ENCODE measurements at regions not wholly inside any gene's neighbourhood (a gene's known extent, or its start where the extent isn't known, plus 50 kb on each side); places are given as distances from the start of the nearest gene placed in this dataset.
"Not testable (repeated sequence)": the region's sequence is repeated elsewhere in the genome, so short reads cannot be mapped to it uniquely, and the experiment has no call there.

- no peak for DNase-seq
These were observed 320.5 kb upstream of the NCKAP5 start for GRCh38 chr2:133888621-133889219.

- DNase-seq, result no peak
These were observed 324.2 kb upstream of the NCKAP5 start for GRCh38 chr2:133892352-133892913.

GRCh38 chr2:133894429-133894828 is 326.2 kb upstream of the NCKAP5 start:
- DNase-seq, result no peak

GRCh38 chr2:133897838-133898237 is 329.6 kb upstream of the NCKAP5 start:
- DNase-seq, result not testable (repeated sequence)

- no peak for DNase-seq
These were observed 332.6 kb upstream of the NCKAP5 start for GRCh38 chr2:133900909-133901308.

GRCh38 chr2:133906396-133906795 is 338.1 kb upstream of the NCKAP5 start:
- DNase-seq, result no peak

- DNase-seq, result no peak
These were observed 338.7 kb upstream of the NCKAP5 start for GRCh38 chr2:133906926-133907325.

GRCh38 chr2:133908171-133908570 is 339.9 kb upstream of the NCKAP5 start:
- no peak for DNase-seq

GRCh38 chr2:133918141-133918540 is 335.7 kb upstream of the MGAT5 start:
- no peak for DNase-seq

GRCh38 chr2:133919285-133919684 is 334.6 kb upstream of the MGAT5 start:
- no peak for DNase-seq

GRCh38 chr2:133927894-133928293 is 326.0 kb upstream of the MGAT5 start:
- DNase-seq, result no peak

- DNase-seq, result no peak
These were observed 317.8 kb upstream of the MGAT5 start for GRCh38 chr2:133936096-133936495.

GRCh38 chr2:133936601-133937000 is 317.3 kb upstream of the MGAT5 start:
- DNase-seq, result no peak

GRCh38 chr2:133937669-133938068 is 316.2 kb upstream of the MGAT5 start:
- DNase-seq, result no peak

GRCh38 chr2:133940134-133940533 is 313.7 kb upstream of the MGAT5 start:
- no peak for DNase-seq

GRCh38 chr2:133941666-133942065 is 312.2 kb upstream of the MGAT5 start:
- DNase-seq, result no peak

GRCh38 chr2:133942398-133942797 is 311.5 kb upstream of the MGAT5 start:
- DNase-seq, result no peak

GRCh38 chr2:133943108-133943507 is 310.8 kb upstream of the MGAT5 start:
- no peak for DNase-seq

- no peak for DNase-seq
These were observed 308.8 kb upstream of the MGAT5 start for GRCh38 chr2:133945089-133945488.

GRCh38 chr2:133947057-133947456 is 306.8 kb upstream of the MGAT5 start:
- no peak for DNase-seq

- DNase-seq, result no peak
These were observed 305.1 kb upstream of the MGAT5 start for GRCh38 chr2:133948610-133949290.

- no peak for DNase-seq
These were observed 304.3 kb upstream of the MGAT5 start for GRCh38 chr2:133949595-133949994.

GRCh38 chr2:133951209-133951608 is 302.7 kb upstream of the MGAT5 start:
- DNase-seq, result no peak

- no peak for DNase-seq
These were observed 301.5 kb upstream of the MGAT5 start for GRCh38 chr2:133952420-133952819.

- no peak for DNase-seq
These were observed 301.0 kb upstream of the MGAT5 start for GRCh38 chr2:133952896-133953295.
